ENCODE measurements at regions not wholly inside any gene's neighbourhood (a gene's known extent, or its start where the extent isn't known, plus 50 kb on each side); places are given as distances from the start of the nearest gene placed in this dataset.

DNA sequence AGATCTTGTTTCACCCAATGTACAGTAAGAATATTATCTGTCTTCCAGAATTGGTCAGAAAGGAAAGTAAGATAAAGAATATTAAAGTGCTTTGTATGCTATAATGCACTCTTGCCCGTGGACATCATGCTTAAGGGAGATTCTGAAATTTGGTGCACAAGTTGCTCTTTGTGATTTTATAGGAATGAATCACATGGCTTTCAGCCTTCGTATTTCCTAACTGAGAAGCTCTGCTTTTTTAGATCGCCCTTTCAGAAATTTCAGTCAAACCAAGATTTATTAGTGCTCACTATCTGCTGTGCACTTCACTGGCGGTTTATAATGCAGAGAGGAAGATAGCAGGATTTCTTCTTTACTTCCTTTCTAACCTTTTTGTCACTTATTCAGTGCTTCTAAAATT is 1248.5 kb upstream of the LRRN3 start:
- H3K27me3 ChIP-seq (replicated peaks) = no peaks in the 10 kb centered on the region
- no peaks in the 10 kb centered on the region for H3K36me3 ChIP-seq (replicated peaks)
- no peak for DNase-seq
- no peak overlapping the region for H3K27ac ChIP-seq
- TF ChIP-seq CTCF (IDR thresholded peaks at IDR 0.05; ENCODE audit: low read depth, low read length, missing control alignments) = no peak
- in situ Hi-C loops (cut with HindIII; ENCODE audit: low pct_ligation_motif_present, low sequenced_read_pairs) = no loop called here
- no peak overlapping the region for H3K4me3 ChIP-seq (ENCODE audit: low read depth, low read length)

DNA sequence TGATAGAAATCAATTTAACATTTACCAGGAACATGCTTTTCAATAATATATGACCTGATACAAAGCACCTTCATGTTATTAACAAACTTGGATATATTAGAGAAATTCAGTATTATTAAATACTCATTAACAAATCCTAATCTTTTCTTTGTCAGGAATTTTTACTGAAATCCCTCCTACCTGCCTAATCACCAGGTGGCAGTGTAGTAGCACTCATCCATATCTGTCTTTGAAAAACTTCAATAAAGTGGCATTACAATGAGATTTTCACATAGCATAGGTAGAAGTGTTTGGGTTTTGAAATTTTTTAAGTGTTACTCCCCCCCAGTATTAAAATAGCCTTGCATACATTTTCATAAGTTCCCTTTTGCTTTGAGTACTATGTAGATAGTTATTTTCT is 1246.6 kb upstream of the LRRN3 start:
- H3K36me3 ChIP-seq (replicated peaks) = no peaks in the 10 kb centered on the region
- H3K27me3 ChIP-seq (replicated peaks) = no peaks in the 10 kb centered on the region
- TF ChIP-seq CTCF (IDR thresholded peaks at IDR 0.05; ENCODE audit: low read depth, low read length, missing control alignments) = peak; percentile 58
- in situ Hi-C loops (cut with HindIII; ENCODE audit: low pct_ligation_motif_present, low sequenced_read_pairs) = no loop called here
- no peak overlapping the region for H3K4me3 ChIP-seq (ENCODE audit: low read depth, low read length)
- DNase-seq = peak; percentile 9
- no peak overlapping the region for H3K27ac ChIP-seq

- H3K27me3 ChIP-seq (replicated peaks) = no peaks in the 10 kb centered on the region
- no peak overlapping the region for H3K27ac ChIP-seq
- DNase-seq = no peak
- no peak for TF ChIP-seq CTCF (IDR thresholded peaks at IDR 0.05; ENCODE audit: low read depth, low read length, missing control alignments)
- in situ Hi-C loops (cut with HindIII; ENCODE audit: low pct_ligation_motif_present, low sequenced_read_pairs) = no loop called here
- no peak overlapping the region for H3K4me3 ChIP-seq (ENCODE audit: low read depth, low read length)
- H3K36me3 ChIP-seq (replicated peaks) = no peaks in the 10 kb centered on the region
Measured at GRCh38 chr7:109864230-109864629, 1226.7 kb upstream of the LRRN3 start.

- TF ChIP-seq CTCF (IDR thresholded peaks at IDR 0.05; ENCODE audit: low read depth, low read length, missing control alignments) = no peak
Measured at GRCh38 chr7:109868215-109868860, 1222.6 kb upstream of the LRRN3 start.

GRCh38 chr7:109873296-109873695 is 1217.6 kb upstream of the LRRN3 start:
- no peak for DNase-seq
- Histone ChIP-seq H3K36me3 (replicated peaks) (no peaks in the 10 kb centered on the region), H3K27ac (no peak overlapping the region), H3K27me3 (replicated peaks) (no peaks in the 10 kb centered on the region), H3K4me3 (ENCODE audit: low read depth, low read length) (no peak overlapping the region)
- in situ Hi-C loops (cut with HindIII; ENCODE audit: low pct_ligation_motif_present, low sequenced_read_pairs) = no loop called here
- TF ChIP-seq CTCF (IDR thresholded peaks at IDR 0.05; ENCODE audit: low read depth, low read length, missing control alignments) = no peak

More at GRCh38 chr7:109868215-109868860, 1222.6 kb upstream of the LRRN3 start:
- no peak for DNase-seq
- no peaks in the 10 kb centered on the region for H3K36me3 ChIP-seq (replicated peaks)
- in situ Hi-C loops (cut with HindIII; ENCODE audit: low pct_ligation_motif_present, low sequenced_read_pairs) = no loop called here
- H3K4me3 ChIP-seq (ENCODE audit: low read depth, low read length) = no peak overlapping the region
- H3K27me3 ChIP-seq (replicated peaks) = no peaks in the 10 kb centered on the region
- no peak overlapping the region for H3K27ac ChIP-seq

- in situ Hi-C loops (cut with HindIII; ENCODE audit: low pct_ligation_motif_present, low sequenced_read_pairs) = no loop called here
- DNase-seq = no peak
- Histone ChIP-seq H3K4me3 (ENCODE audit: low read depth, low read length) (no peak overlapping the region), H3K27me3 (replicated peaks) (no peaks in the 10 kb centered on the region), H3K36me3 (replicated peaks) (no peaks in the 10 kb centered on the region), H3K27ac (no peak overlapping the region)
- TF ChIP-seq CTCF (IDR thresholded peaks at IDR 0.05; ENCODE audit: low read depth, low read length, missing control alignments) = no peak
Measured at GRCh38 chr7:109879287-109879828, 1211.6 kb upstream of the LRRN3 start.
